ENCODE measurements at regions not wholly inside any gene's neighbourhood (a gene's known extent, or its start where the extent isn't known, plus 50 kb on each side); places are given as distances from the start of the nearest gene placed in this dataset.

- TF ChIP-seq POLR2A (IDR thresholded peaks at IDR 0.05) (no peak), POLR2AphosphoS5 (IDR thresholded peaks at IDR 0.05) (no peak), EP300 (IDR thresholded peaks at IDR 0.05) (no peak)
- TF ChIP-seq, protein P1, sequence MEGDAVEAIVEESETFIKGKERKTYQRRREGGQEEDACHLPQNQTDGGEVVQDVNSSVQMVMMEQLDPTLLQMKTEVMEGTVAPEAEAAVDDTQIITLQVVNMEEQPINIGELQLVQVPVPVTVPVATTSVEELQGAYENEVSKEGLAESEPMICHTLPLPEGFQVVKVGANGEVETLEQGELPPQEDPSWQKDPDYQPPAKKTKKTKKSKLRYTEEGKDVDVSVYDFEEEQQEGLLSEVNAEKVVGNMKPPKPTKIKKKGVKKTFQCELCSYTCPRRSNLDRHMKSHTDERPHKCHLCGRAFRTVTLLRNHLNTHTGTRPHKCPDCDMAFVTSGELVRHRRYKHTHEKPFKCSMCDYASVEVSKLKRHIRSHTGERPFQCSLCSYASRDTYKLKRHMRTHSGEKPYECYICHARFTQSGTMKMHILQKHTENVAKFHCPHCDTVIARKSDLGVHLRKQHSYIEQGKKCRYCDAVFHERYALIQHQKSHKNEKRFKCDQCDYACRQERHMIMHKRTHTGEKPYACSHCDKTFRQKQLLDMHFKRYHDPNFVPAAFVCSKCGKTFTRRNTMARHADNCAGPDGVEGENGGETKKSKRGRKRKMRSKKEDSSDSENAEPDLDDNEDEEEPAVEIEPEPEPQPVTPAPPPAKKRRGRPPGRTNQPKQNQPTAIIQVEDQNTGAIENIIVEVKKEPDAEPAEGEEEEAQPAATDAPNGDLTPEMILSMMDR (IDR thresholded peaks at IDR 0.05): no peak
- WGBS: 78% methylated on average over 10 of the region's 10 CpGs
- no peak overlapping the region for H3K27ac ChIP-seq
- no peak overlapping the region for H3K4me3 ChIP-seq
- no peak for DNase-seq (ENCODE audit: low spot score in 2 of 2)
- H3K27me3 ChIP-seq: no peaks in the 10 kb centered on the region
- H3K9me3 ChIP-seq: no peaks in the 10 kb centered on the region
- no peaks in the 10 kb centered on the region for H3K4me1 ChIP-seq
- no peaks in the 10 kb centered on the region for H3K36me3 ChIP-seq
Measured at GRCh38 chr5:117095346-117096332, 521.0 kb upstream of the SEMA6A start.

DNA sequence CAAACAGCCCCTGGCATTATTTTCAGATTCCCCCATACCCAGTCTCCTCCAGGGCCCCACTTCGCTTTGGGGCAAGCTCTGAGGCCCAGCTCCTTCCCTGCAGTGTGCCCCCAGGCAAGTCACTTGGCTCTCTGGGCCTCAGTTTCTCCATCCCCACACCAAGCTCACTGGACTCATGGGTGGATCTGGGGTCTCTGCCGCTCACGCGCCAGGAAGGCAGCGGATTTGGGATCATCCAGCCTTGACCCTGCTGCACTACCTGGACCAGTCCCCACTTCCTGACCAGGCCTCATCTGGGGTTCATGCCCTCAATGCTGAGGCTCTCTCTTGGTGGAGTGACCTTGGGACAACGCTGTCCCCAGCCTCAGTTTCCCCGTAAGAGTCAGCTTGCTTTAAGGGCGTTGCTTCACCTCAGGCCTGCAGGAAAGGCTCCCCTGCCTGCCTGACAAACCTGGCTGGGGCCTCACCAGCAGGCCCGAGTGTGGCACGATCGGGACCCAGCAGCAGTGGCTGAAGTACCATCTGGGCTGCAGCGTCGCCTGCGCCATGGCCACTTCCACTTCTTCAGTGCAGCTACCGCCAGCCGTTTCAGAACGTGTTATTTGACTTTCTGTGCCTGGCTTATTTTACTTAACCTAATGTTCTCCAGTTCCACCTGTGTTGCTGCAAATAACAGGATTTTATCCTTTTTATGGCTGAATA lies 519.6 kb upstream of the SEMA6A start:
- Histone ChIP-seq H3K4me1 (no peaks in the 10 kb centered on the region), H3K4me3 (no peak overlapping the region), H3K9me3 (no peaks in the 10 kb centered on the region), H3K36me3 (no peaks in the 10 kb centered on the region), H3K27me3 (no peaks in the 10 kb centered on the region), H3K27ac (no peak overlapping the region)
- no peak for DNase-seq (ENCODE audit: low spot score in 2 of 2)
- TF ChIP-seq, protein P1 (IDR thresholded peaks at IDR 0.05): no peak
- TF ChIP-seq POLR2AphosphoS5 (IDR thresholded peaks at IDR 0.05): no peak
- no peak for TF ChIP-seq POLR2A (IDR thresholded peaks at IDR 0.05)
- no peak for TF ChIP-seq EP300 (IDR thresholded peaks at IDR 0.05)
- WGBS: 97% methylated on average over 17 of the region's 17 CpGs

DNA sequence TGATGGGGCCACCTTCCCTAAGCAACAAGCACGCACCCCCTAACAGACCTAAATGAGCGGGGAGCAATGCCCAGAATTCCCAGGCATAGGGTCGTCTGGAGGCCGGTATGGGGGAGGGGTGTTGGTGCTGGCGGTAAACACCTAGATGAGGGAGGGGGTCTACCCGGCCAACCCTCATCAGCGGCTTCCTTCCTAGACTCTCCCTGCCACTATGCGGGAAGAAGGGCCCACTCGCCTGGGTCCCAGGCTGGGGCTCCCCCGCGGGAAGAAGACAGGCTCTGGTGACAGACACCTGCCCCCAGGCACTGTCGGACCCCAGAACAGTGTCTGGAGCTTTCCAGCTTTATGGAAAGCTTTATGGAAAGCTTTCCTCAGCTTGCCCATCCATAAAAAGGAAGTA lies 519.0 kb upstream of the SEMA6A start:
- H3K9me3 ChIP-seq: no peaks in the 10 kb centered on the region
- H3K4me1 ChIP-seq: no peaks in the 10 kb centered on the region
- H3K27ac ChIP-seq: no peak overlapping the region
- TF ChIP-seq, protein P1 (IDR thresholded peaks at IDR 0.05): no peak
- TF ChIP-seq EP300 (IDR thresholded peaks at IDR 0.05) (no peak), POLR2AphosphoS5 (IDR thresholded peaks at IDR 0.05) (no peak), POLR2A (IDR thresholded peaks at IDR 0.05) (no peak)
- no peaks in the 10 kb centered on the region for H3K36me3 ChIP-seq
- no peak overlapping the region for H3K4me3 ChIP-seq
- H3K27me3 ChIP-seq: no peaks in the 10 kb centered on the region
- no peak for DNase-seq (ENCODE audit: low spot score in 2 of 2)
- WGBS: 92% methylated on average over 8 of the region's 12 CpGs

DNA sequence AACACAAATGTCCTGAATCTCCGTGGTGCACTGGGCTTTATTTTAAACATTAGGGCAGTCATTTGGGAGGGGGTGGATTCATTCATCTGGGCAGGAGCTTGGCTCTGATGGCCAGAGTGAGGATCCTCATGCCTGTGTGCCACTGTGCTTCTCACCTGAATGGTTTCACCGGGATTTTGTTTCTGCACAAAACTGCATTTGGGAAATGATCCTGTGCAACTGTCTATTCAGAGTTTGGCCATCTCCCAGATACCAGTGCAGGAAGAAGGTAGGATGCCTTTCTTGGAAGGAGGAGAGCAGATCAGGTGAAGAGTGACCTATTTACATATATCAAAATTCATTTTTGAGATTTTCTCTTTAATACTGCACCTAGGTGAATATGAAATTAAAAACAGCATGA lies 514.4 kb upstream of the SEMA6A start:
- no peak for DNase-seq (ENCODE audit: low spot score in 2 of 2)
- Histone ChIP-seq H3K4me1 (no peaks in the 10 kb centered on the region), H3K36me3 (no peaks in the 10 kb centered on the region), H3K27ac (no peak overlapping the region), H3K9me3 (no peaks in the 10 kb centered on the region), H3K4me3 (no peak overlapping the region), H3K27me3 (no peaks in the 10 kb centered on the region)
- whole genome bisulfite sequencing: 83% methylated on average over 2 of the region's 2 CpGs
- no peak for TF ChIP-seq EP300 (IDR thresholded peaks at IDR 0.05)
- TF ChIP-seq, protein P1 (IDR thresholded peaks at IDR 0.05): no peak
- TF ChIP-seq POLR2AphosphoS5 (IDR thresholded peaks at IDR 0.05): no peak
- no peak for TF ChIP-seq POLR2A (IDR thresholded peaks at IDR 0.05)

DNA sequence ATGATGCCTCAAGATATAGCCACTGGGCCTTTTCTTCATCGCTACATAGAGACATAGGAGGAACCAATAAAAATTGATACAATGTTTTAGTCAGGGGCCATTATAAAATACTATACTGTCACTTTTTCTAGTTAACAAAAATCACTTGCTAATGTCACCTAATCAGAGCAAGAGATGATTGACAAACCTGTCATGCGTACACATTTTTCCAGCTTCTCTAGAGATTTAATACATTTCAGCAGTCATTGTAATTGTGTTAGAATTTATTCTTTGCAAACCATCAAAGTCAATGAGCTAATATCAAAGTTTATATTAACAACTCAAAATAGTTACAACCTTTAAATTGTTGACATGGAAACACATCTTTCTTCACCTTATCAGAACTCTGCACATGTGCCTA lies 513.6 kb upstream of the SEMA6A start:
- no peaks in the 10 kb centered on the region for H3K36me3 ChIP-seq
- H3K4me3 ChIP-seq: no peak overlapping the region
- no peaks in the 10 kb centered on the region for H3K27me3 ChIP-seq
- H3K9me3 ChIP-seq: no peaks in the 10 kb centered on the region
- DNase-seq (ENCODE audit: low spot score in 2 of 2): no peak
- TF ChIP-seq POLR2AphosphoS5 (IDR thresholded peaks at IDR 0.05): no peak
- TF ChIP-seq EP300 (IDR thresholded peaks at IDR 0.05): no peak
- TF ChIP-seq, protein P1 (IDR thresholded peaks at IDR 0.05): no peak
- 96% methylated on average over 2 of the region's 2 CpGs for WGBS
- no peaks in the 10 kb centered on the region for H3K4me1 ChIP-seq
- H3K27ac ChIP-seq: no peak overlapping the region
